ENCODE measurements at regions not wholly inside any gene's neighbourhood (a gene's known extent, or its start where the extent isn't known, plus 50 kb on each side); places are given as distances from the start of the nearest gene placed in this dataset.

DNA sequence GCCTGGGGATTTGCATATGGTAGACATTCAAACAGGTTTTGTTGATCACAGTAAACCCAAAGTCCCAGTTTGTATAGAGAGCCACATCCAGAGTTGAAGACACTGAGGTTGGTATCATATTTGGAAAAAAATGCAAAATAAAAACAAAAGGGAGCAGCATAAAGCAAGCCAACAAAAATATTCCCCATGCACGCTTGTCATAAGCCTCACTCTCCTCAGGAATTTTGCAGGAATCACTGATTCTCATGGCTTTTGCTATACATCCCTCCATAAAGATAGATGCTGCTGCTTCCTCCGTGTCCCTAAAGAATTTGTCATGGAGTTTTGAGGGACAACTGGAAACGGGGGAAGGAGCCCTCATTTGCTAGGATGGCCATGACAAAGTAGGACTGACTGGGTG, 108.8 kb upstream of the TCF4 start:
- Histone ChIP-seq H3K27ac (ENCODE audit: insufficient read depth, low read length) (no peak overlapping the region), H2AFZ (replicated peaks; ENCODE audit: low read length, poor library complexity) (no peak overlapping the region), H3K4me3 (ENCODE audit: insufficient read depth, low read depth, low read length) (no peak overlapping the region), H4K20me1 (ENCODE audit: insufficient read depth, low read length) (no peaks in the 10 kb centered on the region), H2BK120ac (ENCODE audit: low read depth, low read length) (no peak overlapping the region), H3K9me1 (ENCODE audit: insufficient read depth, low read length) (peaks cover 3% of the 10 kb centered on the region; the same call in 1 of the 2 replicates), H4K91ac (ENCODE audit: insufficient read depth, low read depth, low read length) (no peak overlapping the region), H2BK20ac (ENCODE audit: low read depth, low read length) (no peak overlapping the region), H3K36me3 (ENCODE audit: control insufficient read depth, insufficient read depth, low read length) (no peaks in the 10 kb centered on the region), H3K79me1 (ENCODE audit: low read depth in 1 of 2, low read length in 2 of 2) (no peaks in the 10 kb centered on the region), H3K9ac (ENCODE audit: low read depth, low read length) (no peak overlapping the region), H2BK15ac (ENCODE audit: low read depth, low read length) (no peak overlapping the region), H4K5ac (ENCODE audit: low read depth, low read length) (no peak overlapping the region), H3K14ac (replicated peaks; ENCODE audit: low read depth, low read length) (no peak overlapping the region), H3K23ac (ENCODE audit: low read depth, low read length) (no peak overlapping the region), H3K9me3 (ENCODE audit: control insufficient read depth, insufficient read depth, low read length) (peaks cover 3% of the 10 kb centered on the region; the same call in 1 of the 2 replicates), H3K4ac (ENCODE audit: low read depth, low read length) (no peak overlapping the region), H3K18ac (ENCODE audit: low read depth, low read length) (no peak overlapping the region), H3K27me3 (ENCODE audit: control insufficient read depth, insufficient read depth, low read length) (no peaks in the 10 kb centered on the region), H3K4me1 (ENCODE audit: control insufficient read depth, insufficient read depth, low read length) (no peaks in the 10 kb centered on the region), H3K4me2 (ENCODE audit: low read depth, low read length) (no peak overlapping the region), H2AK9ac (replicated peaks; ENCODE audit: low read depth, low read length, poor library complexity) (no peak overlapping the region), H2AK5ac (ENCODE audit: low read depth, low read length) (no peak overlapping the region), H4K8ac (ENCODE audit: low read depth in 2 of 2, low read length in 2 of 2) (no peak overlapping the region), H2BK5ac (ENCODE audit: low read depth, low read length, poor library complexity, severe bottlenecking) (no peak overlapping the region), H3K56ac (ENCODE audit: extremely low read depth, insufficient read depth, low read length) (no peak overlapping the region)
- intact Hi-C loops (cut with micrococcal nuclease) (no loop called here), dilution Hi-C loops (cut with HindIII; ENCODE audit: low sequenced_read_pairs, unreplicated experiment) (no loop called here), in situ Hi-C loops (cut with MboI; ENCODE audit: low sequenced_read_pairs) (no loop called here)
- no peak for ATAC-seq (ENCODE audit: low read depth)
- DNase-seq, result no peak
- ChIA-PET CTCF (no interaction called here), POLR2A (ENCODE audit: unreplicated experiment) (no interaction called here)
- TF ChIP-seq, protein P1, sequence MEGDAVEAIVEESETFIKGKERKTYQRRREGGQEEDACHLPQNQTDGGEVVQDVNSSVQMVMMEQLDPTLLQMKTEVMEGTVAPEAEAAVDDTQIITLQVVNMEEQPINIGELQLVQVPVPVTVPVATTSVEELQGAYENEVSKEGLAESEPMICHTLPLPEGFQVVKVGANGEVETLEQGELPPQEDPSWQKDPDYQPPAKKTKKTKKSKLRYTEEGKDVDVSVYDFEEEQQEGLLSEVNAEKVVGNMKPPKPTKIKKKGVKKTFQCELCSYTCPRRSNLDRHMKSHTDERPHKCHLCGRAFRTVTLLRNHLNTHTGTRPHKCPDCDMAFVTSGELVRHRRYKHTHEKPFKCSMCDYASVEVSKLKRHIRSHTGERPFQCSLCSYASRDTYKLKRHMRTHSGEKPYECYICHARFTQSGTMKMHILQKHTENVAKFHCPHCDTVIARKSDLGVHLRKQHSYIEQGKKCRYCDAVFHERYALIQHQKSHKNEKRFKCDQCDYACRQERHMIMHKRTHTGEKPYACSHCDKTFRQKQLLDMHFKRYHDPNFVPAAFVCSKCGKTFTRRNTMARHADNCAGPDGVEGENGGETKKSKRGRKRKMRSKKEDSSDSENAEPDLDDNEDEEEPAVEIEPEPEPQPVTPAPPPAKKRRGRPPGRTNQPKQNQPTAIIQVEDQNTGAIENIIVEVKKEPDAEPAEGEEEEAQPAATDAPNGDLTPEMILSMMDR (conservative IDR thresholded peaks at IDR 0.05; ENCODE audit: low read depth, low read length), result no peak
- TF ChIP-seq, protein P2, sequence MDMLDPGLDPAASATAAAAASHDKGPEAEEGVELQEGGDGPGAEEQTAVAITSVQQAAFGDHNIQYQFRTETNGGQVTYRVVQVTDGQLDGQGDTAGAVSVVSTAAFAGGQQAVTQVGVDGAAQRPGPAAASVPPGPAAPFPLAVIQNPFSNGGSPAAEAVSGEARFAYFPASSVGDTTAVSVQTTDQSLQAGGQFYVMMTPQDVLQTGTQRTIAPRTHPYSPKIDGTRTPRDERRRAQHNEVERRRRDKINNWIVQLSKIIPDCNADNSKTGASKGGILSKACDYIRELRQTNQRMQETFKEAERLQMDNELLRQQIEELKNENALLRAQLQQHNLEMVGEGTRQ (IDR thresholded peaks at IDR 0.05; ENCODE audit: low read depth, low read length), result no peak
- 40% methylated on average over 1 of the region's 3 CpGs; no CpG with 5 or more reads in 1 of the 2 experiments for WGBS, 2 experiments (ENCODE audit: extremely low coverage in 2 of 2, insufficient read length in 1 of 2)
- no TSS peak for BruUV-seq (replicated peaks)

Measured in IMR-90 (cell line).